Stimulated activated CD4-positive, alpha-beta T cell treated with anti-CD3 and anti-CD28 coated beads, Interleukin-4, amount 100 ng/mL, for 1 hour (primary cell): ENCODE measurements at regions not wholly inside any gene's neighbourhood (a gene's known extent, or its start where the extent isn't known, plus 50 kb on each side); places are given as distances from the start of the nearest gene placed in this dataset.

Experiments used
- DNase-seq: peaks from one replicate; pipeline ENCODE4 v3.0.0-alpha.2; 2020

GRCh38 chr17:71111460-71111859, 942.1 kb downstream of the KCNJ2 start:
- DNase-seq: no peak

- no peak for DNase-seq
Measured at GRCh38 chr17:71111934-71112333, 942.6 kb downstream of the KCNJ2 start.

- no peak for DNase-seq
Measured at GRCh38 chr17:71113347-71113746, 944.0 kb downstream of the KCNJ2 start.

GRCh38 chr17:71114911-71115668, 945.8 kb downstream of the KCNJ2 start:
- DNase-seq: no peak

GRCh38 chr17:71115669-71115972, 946.3 kb downstream of the KCNJ2 start:
- DNase-seq: no peak

- DNase-seq: no peak
Measured at GRCh38 chr17:71117466-71117865, 948.1 kb downstream of the KCNJ2 start.

- no peak for DNase-seq
Measured at GRCh38 chr17:71118039-71118438, 948.7 kb downstream of the KCNJ2 start.

- DNase-seq: no peak
Measured at GRCh38 chr17:71127416-71127815, 958.1 kb downstream of the KCNJ2 start.

- DNase-seq: no peak
Measured at GRCh38 chr17:71142333-71142732, 973.0 kb downstream of the KCNJ2 start.

- DNase-seq: no peak
Measured at GRCh38 chr17:71145486-71145885, 975.3 kb upstream of the SOX9 start.

- DNase-seq: no peak
Measured at GRCh38 chr17:71147906-71148305, 972.9 kb upstream of the SOX9 start.

GRCh38 chr17:71149607-71150006, 971.2 kb upstream of the SOX9 start:
- no peak for DNase-seq

GRCh38 chr17:71157297-71157696, 963.5 kb upstream of the SOX9 start:
- DNase-seq: no peak

GRCh38 chr17:71158437-71158836, 962.4 kb upstream of the SOX9 start:
- DNase-seq: no peak

- no peak for DNase-seq
Measured at GRCh38 chr17:71163121-71163812, 957.6 kb upstream of the SOX9 start.

GRCh38 chr17:71163813-71164122, 957.1 kb upstream of the SOX9 start:
- DNase-seq: no peak

GRCh38 chr17:71164561-71164960, 956.3 kb upstream of the SOX9 start:
- DNase-seq: no peak

- DNase-seq: no peak
Measured at GRCh38 chr17:71166311-71166710, 954.5 kb upstream of the SOX9 start.

- DNase-seq: no peak
Measured at GRCh38 chr17:71168053-71168741, 952.6 kb upstream of the SOX9 start.

- DNase-seq: no peak
Measured at GRCh38 chr17:71170070-71170469, 950.8 kb upstream of the SOX9 start.

- no peak for DNase-seq
Measured at GRCh38 chr17:71171270-71171669, 949.5 kb upstream of the SOX9 start.

- no peak for DNase-seq
Measured at GRCh38 chr17:71173991-71174390, 946.8 kb upstream of the SOX9 start.

GRCh38 chr17:71176331-71176730, 944.5 kb upstream of the SOX9 start:
- no peak for DNase-seq

GRCh38 chr17:71176928-71177443, 943.8 kb upstream of the SOX9 start:
- DNase-seq: no peak
